Neural cell (in vitro differentiated cells): ENCODE measurements at regions not wholly inside any gene's neighbourhood (a gene's known extent, or its start where the extent isn't known, plus 50 kb on each side); places are given as distances from the start of the nearest gene placed in this dataset.

Experiments used
- H2AFZ ChIP-seq: fragments of 200-600, 300-800 bp; sonication (generic), shearing (Covaris generic); 2 replicates; pipeline ENCODE4 v1.6.0; 2014; ENCODE audit warnings: low read depth, mild to moderate bottlenecking, antibody characterized with exemption, low read length, moderate library complexity
- H3F3A ChIP-seq: fragments of 200-600 bp; shearing (Covaris generic); 2 replicates; pipeline ENCODE4 v1.6.1; 2016; ENCODE audit warnings: mild to moderate bottlenecking, moderate library complexity, mixed read lengths, antibody characterized with exemption, low read length; ENCODE audit not compliant: insufficient read depth, poor library complexity, severe bottlenecking
- H3K27ac ChIP-seq: fragments of 200-600, 300-800 bp; sonication (generic), shearing (Covaris generic); 2 replicates; pipeline ENCODE4 v1.5.1; 2014; ENCODE audit warnings: mild to moderate bottlenecking, low read length, moderate library complexity
- H3K27me3 ChIP-seq: fragments of 300-800, 200-600 bp; sonication (generic), shearing (Covaris generic); 2 replicates; pipeline ENCODE4 v1.6.0; 2014; ENCODE audit warnings: mild to moderate bottlenecking, low read depth, low read length, moderate library complexity; ENCODE audit not compliant: insufficient read depth
- H3K36me3 ChIP-seq: fragments of 300-800, 200-600 bp; sonication (generic), shearing (Covaris generic); 2 replicates; pipeline ENCODE4 v1.5.1; 2014; ENCODE audit warnings: mild to moderate bottlenecking, antibody characterized with exemption, low read length, moderate library complexity; ENCODE audit not compliant: insufficient read depth
- H3K4me2 ChIP-seq: fragments of 300-800, 200-600 bp; sonication (generic), shearing (Covaris generic); 2 replicates; pipeline ENCODE4 v1.6.0; 2014; ENCODE audit warnings: mild to moderate bottlenecking, low read length
- H3K4me3 ChIP-seq: fragments of 300-800, 200-600 bp; sonication (generic), shearing (Covaris generic); 2 replicates; pipeline ENCODE4 v1.5.1; 2014; ENCODE audit warnings: mild to moderate bottlenecking, low read length, moderate library complexity
- H3K79me2 ChIP-seq: fragments of 200-600 bp; shearing (Covaris generic); replicated peaks from 2 replicates; pipeline ENCODE4 v1.6.0; 2014; ENCODE audit warnings: mild to moderate bottlenecking, low read length, moderate library complexity; ENCODE audit not compliant: insufficient read depth
- H3K9ac ChIP-seq: fragments of 300-800, 200-600 bp; sonication (generic), shearing (Covaris generic); 2 replicates; pipeline ENCODE4 v1.6.1; 2016; ENCODE audit warnings: mild to moderate bottlenecking, low read length, mixed read lengths
- H3K9me2 ChIP-seq: fragments of 200-600 bp; shearing (Covaris generic); 2 replicates; pipeline ENCODE4 v1.6.1; 2016; ENCODE audit warnings: mild to moderate bottlenecking, low read length, mixed read lengths; ENCODE audit not compliant: insufficient read depth
- H3K9me3 ChIP-seq: fragments of 200-600, 300-800 bp; sonication (generic), shearing (Covaris generic); 2 replicates; pipeline ENCODE4 v1.6.1; 2016; ENCODE audit warnings: mild to moderate bottlenecking, mixed run types, low read length, moderate library complexity, mixed read lengths
- H4K20me1 ChIP-seq: fragments of 200-600 bp; shearing (Covaris generic); 2 replicates; pipeline ENCODE4 v1.6.1; 2016; ENCODE audit warnings: mild to moderate bottlenecking, mixed run types; ENCODE audit not compliant: insufficient read depth
- CTCF ChIP-seq: fragments of 450-650 bp; IDR thresholded peaks from 2 replicates; pipeline ENCODE4 v1.5.1; 2014; ENCODE audit warnings: antibody characterized with exemption, mild to moderate bottlenecking, moderate library complexity; ENCODE audit not compliant: poor library complexity, severe bottlenecking
- EP300 ChIP-seq: fragments of 450-650 bp; conservative IDR thresholded peaks from 2 replicates; pipeline ENCODE4 v1.6.1; 2014; ENCODE audit warnings: antibody characterized with exemption, mild to moderate bottlenecking, moderate library complexity; ENCODE audit not compliant: poor library complexity, severe bottlenecking
- EZH2 ChIP-seq: fragments of 200-600, 300-800 bp; shearing (Covaris generic), sonication (generic); IDR thresholded peaks from 2 replicates; pipeline ENCODE4 v1.6.1; 2014; ENCODE audit warnings: antibody characterized with exemption, low read length, borderline replicate concordance, mild to moderate bottlenecking; ENCODE audit not compliant: insufficient read depth, poor library complexity, severe bottlenecking
- MXI1 ChIP-seq: fragments of 450-650 bp; conservative IDR thresholded peaks from 2 replicates; pipeline ENCODE4 v1.6.1; 2014; ENCODE audit warnings: antibody characterized with exemption, mild to moderate bottlenecking; ENCODE audit not compliant: poor library complexity, severe bottlenecking
- POLR2AphosphoS5 ChIP-seq: IDR thresholded peaks from 2 replicates; pipeline ENCODE4 v1.6.1; 2012
- RAD21 ChIP-seq: fragments of 450-650 bp; conservative IDR thresholded peaks from 2 replicates; pipeline ENCODE4 v1.6.1; 2014; ENCODE audit warnings: antibody characterized with exemption, mild to moderate bottlenecking, moderate library complexity
- REST ChIP-seq: IDR thresholded peaks from 2 replicates; pipeline ENCODE4 v1.6.1; 2012; ENCODE audit warnings: borderline replicate concordance
- SMC3 ChIP-seq: fragments of 450-650 bp; conservative IDR thresholded peaks from 2 replicates; pipeline ENCODE4 v1.6.1; 2014; ENCODE audit warnings: antibody characterized with exemption, mild to moderate bottlenecking, moderate library complexity; ENCODE audit not compliant: poor library complexity
- TAF1 ChIP-seq: IDR thresholded peaks from 2 replicates; pipeline ENCODE4 v1.6.1; 2012; ENCODE audit warnings: low read depth

GRCh38 chr10:62587011-62587410, 212.8 kb downstream of the ZNF365 start:
- Histone ChIP-seq H3K27ac (no peak overlapping the region), H3K9me3 (no peaks in the 10 kb centered on the region), H3F3A (no peaks in the 10 kb centered on the region), H4K20me1 (no peaks in the 10 kb centered on the region), H3K27me3 (no peaks in the 10 kb centered on the region), H3K9me2 (no peaks in the 10 kb centered on the region), H3K9ac (no peak overlapping the region), H3K4me3 (no peak overlapping the region), H2AFZ (no peak overlapping the region), H3K79me2 (no peaks in the 10 kb centered on the region), H3K36me3 (no peaks in the 10 kb centered on the region), H3K4me2 (no peak overlapping the region)
- TF ChIP-seq MXI1 (no peak), POLR2AphosphoS5 (no peak), RAD21 (no peak), TAF1 (no peak), REST (no peak), SMC3 (no peak), EP300 (no peak)

GRCh38 chr10:62588116-62588515, 213.9 kb downstream of the ZNF365 start:
- no peaks in the 10 kb centered on the region for H3K36me3 ChIP-seq
- no peaks in the 10 kb centered on the region for H3F3A ChIP-seq
- TF ChIP-seq TAF1 (no peak), SMC3 (no peak), EZH2 (no peak), REST (no peak), POLR2AphosphoS5 (no peak), CTCF (no peak), RAD21 (no peak), MXI1 (no peak), EP300 (no peak)

More at GRCh38 chr10:62588116-62588515, 213.9 kb downstream of the ZNF365 start:
- H3K9ac ChIP-seq: no peak overlapping the region
- H2AFZ ChIP-seq: no peak overlapping the region
- H3K4me3 ChIP-seq: no peak overlapping the region
- no peaks in the 10 kb centered on the region for H3K9me3 ChIP-seq
- no peaks in the 10 kb centered on the region for H4K20me1 ChIP-seq
- no peak overlapping the region for H3K4me2 ChIP-seq
- no peaks in the 10 kb centered on the region for H3K79me2 ChIP-seq
- no peaks in the 10 kb centered on the region for H3K27me3 ChIP-seq
- no peak overlapping the region for H3K27ac ChIP-seq
- no peaks in the 10 kb centered on the region for H3K9me2 ChIP-seq
